Natural killer cell (primary cell): ENCODE measurements at regions not wholly inside any gene's neighbourhood (a gene's known extent, or its start where the extent isn't known, plus 50 kb on each side); places are given as distances from the start of the nearest gene placed in this dataset.

Experiments
- ATAC-seq, 3 donors: fragments of 150-1000 bp in 2 of 3; fragments of 200-7000 bp in 1 of 3; cut with Tn5 transposase; 1 replicate in 1 of 3; 2 replicates in 2 of 3; pipeline ENCODE4 v1.10.0; 2021; ENCODE audit warnings: mild to moderate bottlenecking in 2 of 3, moderate library complexity in 2 of 3
- DNase-seq, 2 donors: peaks; one replicate each; pipeline versions ENCODE4 v3.0.0 to v3.0.0-alpha.2; 2013 to 2021; ENCODE audit warnings: mixed read lengths in 1 of 2
- H3K27ac ChIP-seq: one replicate; pipeline ENCODE4 v1.5.1; 2013; ENCODE audit warnings: mild to moderate bottlenecking, low read length
- H3K27me3 ChIP-seq: one replicate; pipeline ENCODE4 v1.6.1; 2013; ENCODE audit warnings: low read length; ENCODE audit not compliant: control insufficient read depth, insufficient read depth
- H3K36me3 ChIP-seq: one replicate; pipeline ENCODE4 v1.6.1; 2013; ENCODE audit warnings: low read length; ENCODE audit not compliant: control insufficient read depth, insufficient read depth
- H3K4me1 ChIP-seq: one replicate; pipeline ENCODE4 v1.6.1; 2013; ENCODE audit warnings: low read length; ENCODE audit not compliant: control insufficient read depth, insufficient read depth
- H3K4me3 ChIP-seq: one replicate; pipeline ENCODE4 v1.5.1; 2013; ENCODE audit warnings: low read length
- H3K9me3 ChIP-seq: one replicate; pipeline ENCODE4 v1.6.1; 2013; ENCODE audit warnings: low read length; ENCODE audit not compliant: control insufficient read depth, insufficient read depth
- H3K27ac Mint-ChIP-seq, 2 donors: one replicate each; pipeline ENCODE4 v1.8.0; 2022; ENCODE audit warnings: mild to moderate bottlenecking in 2 of 2, mixed read lengths in 2 of 2, moderate library complexity in 1 of 2
- H3K27me3 Mint-ChIP-seq, 2 donors: one replicate each; pipeline ENCODE4 v1.8.0; 2022; ENCODE audit warnings: low read depth in 2 of 2, mixed read lengths in 2 of 2
- H3K36me3 Mint-ChIP-seq: one replicate; pipeline ENCODE4 v1.8.0; 2022; ENCODE audit warnings: mixed read lengths
- H3K4me1 Mint-ChIP-seq, 2 donors: one replicate each; pipeline ENCODE4 v1.8.0; 2022; ENCODE audit warnings: mixed read lengths in 2 of 2
- H3K4me3 Mint-ChIP-seq: one replicate; pipeline ENCODE4 v1.8.0; 2022; ENCODE audit warnings: mild to moderate bottlenecking, moderate library complexity, mixed read lengths
- H3K9me3 Mint-ChIP-seq, 2 donors: one replicate each; pipeline ENCODE4 v1.8.0; 2022; ENCODE audit warnings: mixed read lengths in 2 of 2
- CTCF ChIP-seq: fragments of 200-600 bp; IDR thresholded peaks from one replicate; pipeline ENCODE4 v1.8.0; 2022; ENCODE audit warnings: antibody characterized with exemption
- WGBS: methylation state at CpG from one replicate; pipeline ENCODE4 v1.1.7; 2013; ENCODE audit warnings: missing lambda C conversion rate; ENCODE audit not compliant: insufficient coverage; 5-methylcytosine and 5-hydroxymethylcytosine counted together
- intact Hi-C: fragments of 100-400 bp; cut with micrococcal nuclease; formaldehyde crosslinking; loops from one replicate; pipeline ENCODE4 v1.14.2; 2022

- DNase-seq (no peak), ATAC-seq (no peak)
- TF ChIP-seq CTCF: no peak
- 91% methylated on average over 4 of the region's 4 CpGs for WGBS
- Mint-ChIP-seq H3K4me3 (no peak overlapping the region), H3K27ac (no peak overlapping the region), H3K27me3 (peaks cover 27 to 55% of the 10 kb centered on the region in 2 donors), H3K9me3 (peaks cover 0 to 2% of the 10 kb centered on the region in 2 donors), H3K4me1 (no peaks in the 10 kb centered on the region), H3K36me3 (no peaks in the 10 kb centered on the region)
- no peaks in the 10 kb centered on the region for H3K27me3 ChIP-seq
- no peaks in the 10 kb centered on the region for H3K9me3 ChIP-seq
- H3K27ac ChIP-seq: no peak overlapping the region
- intact Hi-C loops: no loop called here
- H3K4me3 ChIP-seq: no peak overlapping the region
- H3K36me3 ChIP-seq: no peaks in the 10 kb centered on the region
- no peaks in the 10 kb centered on the region for H3K4me1 ChIP-seq
These were observed 81.2 kb upstream of the MAPRE2 start for GRCh38 chr18:34959989-34960388.

DNA sequence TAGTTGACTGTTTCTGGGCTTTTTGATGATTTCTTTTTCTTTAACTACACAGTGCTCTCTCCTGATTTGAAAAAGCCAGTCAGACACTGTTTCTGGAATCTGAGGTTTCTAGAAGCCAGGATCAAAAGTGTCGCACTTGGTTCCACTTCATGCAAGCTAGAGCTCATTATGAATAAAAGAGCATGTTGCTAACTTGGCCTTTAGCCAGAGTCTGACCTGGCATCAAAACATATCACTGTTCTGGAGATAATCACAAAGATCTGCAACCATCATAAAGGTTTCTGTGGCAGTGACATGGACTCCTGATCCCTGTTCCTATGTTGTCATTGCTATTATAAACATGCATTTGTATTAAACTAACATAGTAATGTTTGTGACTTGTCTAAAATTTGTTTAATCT is 76.1 kb upstream of the MAPRE2 start:
- Histone ChIP-seq H3K4me1 (no peaks in the 10 kb centered on the region), H3K27ac (no peak overlapping the region), H3K36me3 (no peaks in the 10 kb centered on the region), H3K9me3 (no peaks in the 10 kb centered on the region), H3K4me3 (no peak overlapping the region), H3K27me3 (no peaks in the 10 kb centered on the region)
- no peaks in the 10 kb centered on the region for H3K9me3 Mint-ChIP-seq
- H3K4me1 Mint-ChIP-seq: no peaks in the 10 kb centered on the region
- no peak overlapping the region for H3K4me3 Mint-ChIP-seq
- DNase-seq: no peak
- intact Hi-C loops: no loop called here
- H3K27ac Mint-ChIP-seq: no peak overlapping the region
- TF ChIP-seq CTCF: no peak
- H3K36me3 Mint-ChIP-seq: no peaks in the 10 kb centered on the region
- no peak for ATAC-seq
- H3K27me3 Mint-ChIP-seq: peaks cover 2 to 18% of the 10 kb centered on the region in 2 donors
- 72% methylated on average over 1 of the region's 1 CpG for WGBS

DNA sequence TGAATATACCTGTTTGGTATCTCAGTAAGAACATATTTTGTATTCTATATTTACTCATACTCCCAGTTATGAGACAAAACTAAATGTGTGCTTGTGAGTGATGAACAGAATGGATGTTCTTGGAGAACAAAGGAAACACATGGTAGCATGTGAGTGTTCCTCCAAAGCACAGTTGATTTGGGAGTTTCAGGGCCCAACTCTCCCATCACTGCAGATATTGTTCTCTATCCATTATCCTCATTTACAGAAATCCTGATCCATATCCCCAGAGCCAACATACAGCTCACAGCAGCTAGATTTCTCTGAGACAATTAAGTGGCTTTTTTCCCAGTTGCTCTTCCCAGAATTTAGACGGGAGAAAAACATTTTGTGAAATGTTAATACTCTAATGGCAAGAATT is 75.6 kb upstream of the MAPRE2 start:
- no peaks in the 10 kb centered on the region for H3K36me3 ChIP-seq
- peaks cover 5 to 14% of the 10 kb centered on the region in 2 donors for H3K27me3 Mint-ChIP-seq
- H3K27ac Mint-ChIP-seq: no peak overlapping the region
- TF ChIP-seq CTCF: no peak
- H3K36me3 Mint-ChIP-seq: no peaks in the 10 kb centered on the region
- 63% methylated on average over 1 of the region's 1 CpG for WGBS
- ATAC-seq (no peak), DNase-seq (no peak)
- H3K27me3 ChIP-seq: peaks cover under 1% of the 10 kb centered on the region
- H3K9me3 ChIP-seq: no peaks in the 10 kb centered on the region
- no peak overlapping the region for H3K4me3 ChIP-seq
- intact Hi-C loops: no loop called here
- H3K27ac ChIP-seq: no peak overlapping the region
- no peak overlapping the region for H3K4me3 Mint-ChIP-seq
- no peaks in the 10 kb centered on the region for H3K9me3 Mint-ChIP-seq
- H3K4me1 ChIP-seq: no peaks in the 10 kb centered on the region
- H3K4me1 Mint-ChIP-seq: no peaks in the 10 kb centered on the region

DNA sequence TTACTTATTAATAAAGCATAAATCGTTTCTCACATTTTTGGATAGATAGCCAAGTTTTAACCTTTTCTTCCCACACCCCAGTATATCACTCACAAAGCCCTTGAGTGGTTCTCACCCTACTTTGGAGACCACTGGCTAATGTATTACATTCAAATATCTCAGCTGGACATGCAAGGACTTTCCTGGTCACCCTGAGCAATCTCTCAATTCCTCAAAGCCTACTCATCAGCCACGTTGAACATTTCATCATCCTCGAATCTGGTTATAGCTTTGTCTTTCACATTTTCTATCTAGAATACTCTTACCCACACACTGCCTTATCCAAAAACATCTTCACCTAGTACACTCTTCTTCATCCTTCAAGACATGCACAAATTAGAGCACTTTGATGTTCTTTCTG is 71.1 kb upstream of the MAPRE2 start:
- Mint-ChIP-seq H3K9me3 (no peaks in the 10 kb centered on the region), H3K36me3 (no peaks in the 10 kb centered on the region), H3K27ac (no peak overlapping the region), H3K4me3 (no peak overlapping the region), H3K27me3 (peaks cover 12 to 25% of the 10 kb centered on the region in 2 donors), H3K4me1 (no peaks in the 10 kb centered on the region)
- intact Hi-C loops: no loop called here
- H3K36me3 ChIP-seq: no peaks in the 10 kb centered on the region
- no peak for DNase-seq
- no peaks in the 10 kb centered on the region for H3K9me3 ChIP-seq
- ATAC-seq: no peak
- H3K27me3 ChIP-seq: peaks cover 3% of the 10 kb centered on the region
- H3K4me1 ChIP-seq: no peaks in the 10 kb centered on the region
- H3K27ac ChIP-seq: no peak overlapping the region
- no peak for TF ChIP-seq CTCF
- WGBS: 76% methylated on average over 3 of the region's 3 CpGs
- H3K4me3 ChIP-seq: no peak overlapping the region
